8988T (cell line): ENCODE measurements at regions not wholly inside any gene's neighbourhood (a gene's known extent, or its start where the extent isn't known, plus 50 kb on each side); places are given as distances from the start of the nearest gene placed in this dataset.
"Not testable (repeated sequence)": the region's sequence is repeated elsewhere in the genome, so short reads cannot be mapped to it uniquely, and the experiment has no call there.

Experiments
- DNase-seq: peaks from one replicate; pipeline ENCODE4 v3.0.0; 2011

- no peak for DNase-seq
Measured at GRCh38 chrX:829145-829544, 198.6 kb downstream of the SHOX start.

- no peak for DNase-seq
Measured at GRCh38 chrX:828411-828959, 197.9 kb downstream of the SHOX start.

- no peak for DNase-seq
Measured at GRCh38 chrX:826448-826847, 195.9 kb downstream of the SHOX start.

- no peak for DNase-seq
Measured at GRCh38 chrX:825991-826390, 195.4 kb downstream of the SHOX start.

GRCh38 chrX:823073-823472 is 192.5 kb downstream of the SHOX start:
- not testable (repeated sequence) for DNase-seq

- no peak for DNase-seq
Measured at GRCh38 chrX:821327-822107, 190.9 kb downstream of the SHOX start.

GRCh38 chrX:819684-820083 is 189.1 kb downstream of the SHOX start:
- no peak for DNase-seq

- DNase-seq, result no peak
Measured at GRCh38 chrX:817759-818300, 187.2 kb downstream of the SHOX start.

GRCh38 chrX:817147-817546 is 186.6 kb downstream of the SHOX start:
- not testable (repeated sequence) for DNase-seq

- DNase-seq, result no peak
Measured at GRCh38 chrX:816411-816810, 185.8 kb downstream of the SHOX start.

- DNase-seq, result no peak
Measured at GRCh38 chrX:810186-810585, 179.6 kb downstream of the SHOX start.

- no peak for DNase-seq
Measured at GRCh38 chrX:809081-809480, 178.5 kb downstream of the SHOX start.

GRCh38 chrX:806586-806985 is 176.0 kb downstream of the SHOX start:
- no peak for DNase-seq

- no peak for DNase-seq
Measured at GRCh38 chrX:805988-806387, 175.4 kb downstream of the SHOX start.

- no peak for DNase-seq
Measured at GRCh38 chrX:805103-805670, 174.6 kb downstream of the SHOX start.

- no peak for DNase-seq
Measured at GRCh38 chrX:802846-803245, 172.3 kb downstream of the SHOX start.

- DNase-seq, result no peak
Measured at GRCh38 chrX:799808-800207, 169.2 kb downstream of the SHOX start.

GRCh38 chrX:794311-794710 is 163.7 kb downstream of the SHOX start:
- no peak for DNase-seq

GRCh38 chrX:793216-793770 is 162.7 kb downstream of the SHOX start:
- no peak for DNase-seq

GRCh38 chrX:791479-792034 is 161.0 kb downstream of the SHOX start:
- no peak for DNase-seq

GRCh38 chrX:790783-791360 is 160.3 kb downstream of the SHOX start:
- no peak for DNase-seq

- DNase-seq, result no peak
Measured at GRCh38 chrX:790041-790506, 159.5 kb downstream of the SHOX start.

GRCh38 chrX:789096-789495 is 158.5 kb downstream of the SHOX start:
- no peak for DNase-seq
